Activated CD8-positive, alpha-beta memory T cell treated with anti-CD3 and anti-CD28 coated beads, Interleukin-2, amount 50 U/mL, for 48 hours (primary cell): ENCODE measurements at regions not wholly inside any gene's neighbourhood (a gene's known extent, or its start where the extent isn't known, plus 50 kb on each side); places are given as distances from the start of the nearest gene placed in this dataset.

ENCODE experiments used
- DNase-seq: peaks from one replicate; pipeline ENCODE4 v3.0.0-alpha.2; 2020

- DNase-seq, result no peak
Observed at GRCh38 chr2:196224756-196225155, 53.4 kb upstream of the STK17B start.

- DNase-seq, result no peak
Observed at GRCh38 chr2:196225213-196225612, 53.8 kb upstream of the STK17B start.

GRCh38 chr2:196226058-196226706 is 54.8 kb upstream of the STK17B start:
- DNase-seq, result no peak

- DNase-seq, result no peak
Observed at GRCh38 chr2:196226707-196227065, 55.3 kb upstream of the STK17B start.

- DNase-seq, result no peak
Observed at GRCh38 chr2:196229013-196229412, 57.6 kb upstream of the STK17B start.

- no peak for DNase-seq
Observed at GRCh38 chr2:196230061-196230854, 58.9 kb upstream of the STK17B start.

- no peak for DNase-seq
Observed at GRCh38 chr2:196233021-196233804, 61.8 kb upstream of the STK17B start.

- no peak for DNase-seq
Observed at GRCh38 chr2:196233805-196234475, 62.6 kb upstream of the STK17B start.

- DNase-seq, result peak; percentile 76
Observed at GRCh38 chr2:196234672-196235071, 63.3 kb upstream of the STK17B start.

- DNase-seq, result no peak
Observed at GRCh38 chr2:196238836-196239380, 67.5 kb upstream of the STK17B start.

GRCh38 chr2:196239622-196240587 is 68.5 kb upstream of the STK17B start:
- peak; percentile 82 for DNase-seq

GRCh38 chr2:196241175-196241574 is 69.8 kb upstream of the STK17B start:
- no peak for DNase-seq

- no peak for DNase-seq
Observed at GRCh38 chr2:196242131-196242620, 70.8 kb upstream of the STK17B start.

GRCh38 chr2:196244516-196244915 is 73.1 kb upstream of the STK17B start:
- no peak for DNase-seq

GRCh38 chr2:196244966-196245365 is 73.6 kb upstream of the STK17B start:
- no peak for DNase-seq

- DNase-seq, result no peak
Observed at GRCh38 chr2:196245378-196246140, 74.2 kb upstream of the STK17B start.

- no peak for DNase-seq
Observed at GRCh38 chr2:196247114-196247975, 76.0 kb upstream of the STK17B start.

- DNase-seq, result no peak
Observed at GRCh38 chr2:196247976-196248280, 76.5 kb upstream of the STK17B start.

GRCh38 chr2:196248467-196249094 is 77.2 kb upstream of the STK17B start:
- DNase-seq, result no peak
